Neuron (in vitro differentiated cells): ENCODE measurements at regions not wholly inside any gene's neighbourhood (a gene's known extent, or its start where the extent isn't known, plus 50 kb on each side); places are given as distances from the start of the nearest gene placed in this dataset.

Experiments used
- H2AFZ ChIP-seq: one replicate; pipeline ENCODE4 v1.6.1; 2013; ENCODE audit warnings: low read depth, mild to moderate bottlenecking, inconsistent platforms, low read length, moderate library complexity
- H3K27me3 ChIP-seq: one replicate; pipeline ENCODE4 v1.6.1; 2013; ENCODE audit warnings: low read length; ENCODE audit not compliant: insufficient read depth
- H3K36me3 ChIP-seq: one replicate; pipeline ENCODE4 v1.6.1; 2013; ENCODE audit warnings: low read length; ENCODE audit not compliant: insufficient read depth
- H3K4me1 ChIP-seq: one replicate; pipeline ENCODE4 v1.6.1; 2013; ENCODE audit warnings: low read length; ENCODE audit not compliant: insufficient read depth
- H3K4me3 ChIP-seq: 2 replicates; pipeline ENCODE4 v1.5.1; 2013; ENCODE audit warnings: mild to moderate bottlenecking, low read length, moderate library complexity
- H3K9me3 ChIP-seq: one replicate; pipeline ENCODE4 v1.6.1; 2013; ENCODE audit warnings: low read length

DNA sequence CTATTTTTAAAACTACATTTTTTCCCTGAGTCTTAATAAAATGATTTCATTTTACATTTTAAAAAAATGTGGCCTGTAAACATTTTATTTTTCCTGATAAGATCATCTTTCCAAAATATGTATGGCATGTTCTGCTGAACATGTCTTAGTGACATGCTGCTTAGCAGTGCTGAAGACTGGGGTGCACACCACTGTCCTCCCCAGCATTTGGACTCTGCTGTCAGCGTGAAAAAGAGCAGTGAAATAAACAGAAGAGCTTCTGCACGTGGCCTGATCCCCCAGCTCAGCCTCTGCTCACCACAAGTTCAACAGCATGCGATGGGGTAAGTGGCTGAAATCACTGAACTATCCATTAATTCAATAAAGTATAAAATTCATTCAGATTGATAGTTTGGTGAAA, 81.6 kb upstream of the ZNF521 start:
- H3K4me1 ChIP-seq = peaks cover 3% of the 10 kb centered on the region
- H3K27me3 ChIP-seq = no peaks in the 10 kb centered on the region
- H3K9me3 ChIP-seq = no peaks in the 10 kb centered on the region
- H3K36me3 ChIP-seq = no peaks in the 10 kb centered on the region
- H3K4me3 ChIP-seq = no peak overlapping the region
- no peak overlapping the region for H2AFZ ChIP-seq

DNA sequence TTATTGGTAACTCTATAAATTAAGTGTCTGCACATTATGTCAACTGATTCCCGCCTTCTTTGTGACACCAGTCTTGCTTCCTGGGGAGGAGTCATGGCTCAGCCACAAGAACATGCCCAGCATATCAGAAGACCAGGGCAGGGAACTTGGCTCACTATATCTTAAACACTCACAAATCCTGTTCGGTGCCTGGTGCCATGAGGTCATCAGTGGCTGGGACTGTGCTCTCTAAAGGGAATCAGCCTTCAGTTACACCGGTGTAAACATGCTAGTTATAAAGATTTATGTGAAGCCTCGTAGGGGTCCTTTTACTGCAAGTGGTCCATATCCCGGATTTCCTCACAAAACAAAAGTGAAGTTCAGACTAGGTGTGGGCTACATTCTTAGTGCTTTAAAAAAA, 73.1 kb upstream of the ZNF521 start:
- H3K4me3 ChIP-seq = no peak overlapping the region
- peaks cover 2% of the 10 kb centered on the region for H3K9me3 ChIP-seq
- peaks cover 3% of the 10 kb centered on the region for H3K4me1 ChIP-seq
- no peaks in the 10 kb centered on the region for H3K27me3 ChIP-seq
- H2AFZ ChIP-seq = no peak overlapping the region
- H3K36me3 ChIP-seq = no peaks in the 10 kb centered on the region

DNA sequence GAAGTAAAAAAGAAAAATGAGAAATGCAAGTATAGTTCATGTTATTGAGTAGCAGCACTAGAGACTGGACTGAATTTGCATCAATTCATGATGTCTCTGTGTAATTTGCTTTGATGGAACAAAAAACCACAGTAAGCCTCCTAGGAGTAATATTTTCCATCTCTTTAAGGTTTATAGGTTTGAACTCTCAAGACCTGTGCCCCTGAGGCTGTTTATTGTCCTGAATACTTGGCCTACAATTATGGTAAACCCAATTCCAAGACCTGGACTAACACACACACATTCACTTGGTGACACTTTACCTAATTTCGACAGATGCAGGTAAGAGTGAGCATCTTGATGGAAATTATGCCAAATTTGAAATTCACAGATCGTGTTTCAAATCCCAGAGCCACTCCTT, 71.8 kb upstream of the ZNF521 start:
- no peaks in the 10 kb centered on the region for H3K27me3 ChIP-seq
- no peak overlapping the region for H3K4me3 ChIP-seq
- peaks cover 3% of the 10 kb centered on the region for H3K4me1 ChIP-seq

DNA sequence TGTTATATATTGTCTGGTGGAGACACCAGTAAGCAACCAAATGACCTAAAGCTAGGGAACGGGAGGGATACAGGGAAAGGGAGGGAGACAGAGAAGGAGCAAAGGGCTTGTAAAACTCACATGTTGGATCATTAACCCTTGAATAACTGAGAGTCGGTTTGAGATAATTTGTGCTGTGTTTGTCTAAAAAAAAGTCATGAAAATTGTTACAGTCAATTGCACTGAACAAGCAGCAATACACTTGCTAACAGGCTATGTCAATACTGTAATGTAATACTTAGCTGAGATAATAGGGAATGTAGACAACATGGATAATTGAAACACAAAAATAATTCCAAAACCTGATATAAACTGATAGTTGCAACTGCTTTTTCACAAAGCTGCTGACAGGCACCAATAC, 71.3 kb upstream of the ZNF521 start:
- peaks cover 3% of the 10 kb centered on the region for H3K4me1 ChIP-seq
- no peak overlapping the region for H3K4me3 ChIP-seq
- H3K27me3 ChIP-seq = no peaks in the 10 kb centered on the region
- H2AFZ ChIP-seq = no peak overlapping the region
- H3K9me3 ChIP-seq = peaks cover 2% of the 10 kb centered on the region
- no peaks in the 10 kb centered on the region for H3K36me3 ChIP-seq

More for the DNA sequence above, 71.8 kb upstream of the ZNF521 start:
- peaks cover 2% of the 10 kb centered on the region for H3K9me3 ChIP-seq
- H3K36me3 ChIP-seq = no peaks in the 10 kb centered on the region
- H2AFZ ChIP-seq = no peak overlapping the region

DNA sequence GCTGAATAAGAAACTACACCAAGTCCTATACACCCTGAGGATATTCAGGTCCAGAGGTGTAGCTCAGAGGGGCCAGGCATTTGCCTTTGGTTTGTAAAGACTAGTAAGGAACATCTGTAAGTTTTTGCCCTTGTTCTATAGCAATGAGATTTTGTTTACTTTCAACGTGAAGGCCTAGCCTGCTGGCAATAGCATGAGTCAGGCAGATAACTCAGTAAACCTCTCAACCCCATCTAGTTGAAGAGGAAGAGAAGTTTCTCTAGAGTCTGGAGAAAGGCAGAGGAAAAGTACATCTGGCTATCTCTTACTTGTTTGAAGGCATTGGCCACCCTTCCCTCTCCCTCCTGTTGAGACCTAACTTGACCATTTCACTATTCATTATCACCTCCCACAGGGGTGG, 70.3 kb upstream of the ZNF521 start:
- no peak overlapping the region for H2AFZ ChIP-seq

DNA sequence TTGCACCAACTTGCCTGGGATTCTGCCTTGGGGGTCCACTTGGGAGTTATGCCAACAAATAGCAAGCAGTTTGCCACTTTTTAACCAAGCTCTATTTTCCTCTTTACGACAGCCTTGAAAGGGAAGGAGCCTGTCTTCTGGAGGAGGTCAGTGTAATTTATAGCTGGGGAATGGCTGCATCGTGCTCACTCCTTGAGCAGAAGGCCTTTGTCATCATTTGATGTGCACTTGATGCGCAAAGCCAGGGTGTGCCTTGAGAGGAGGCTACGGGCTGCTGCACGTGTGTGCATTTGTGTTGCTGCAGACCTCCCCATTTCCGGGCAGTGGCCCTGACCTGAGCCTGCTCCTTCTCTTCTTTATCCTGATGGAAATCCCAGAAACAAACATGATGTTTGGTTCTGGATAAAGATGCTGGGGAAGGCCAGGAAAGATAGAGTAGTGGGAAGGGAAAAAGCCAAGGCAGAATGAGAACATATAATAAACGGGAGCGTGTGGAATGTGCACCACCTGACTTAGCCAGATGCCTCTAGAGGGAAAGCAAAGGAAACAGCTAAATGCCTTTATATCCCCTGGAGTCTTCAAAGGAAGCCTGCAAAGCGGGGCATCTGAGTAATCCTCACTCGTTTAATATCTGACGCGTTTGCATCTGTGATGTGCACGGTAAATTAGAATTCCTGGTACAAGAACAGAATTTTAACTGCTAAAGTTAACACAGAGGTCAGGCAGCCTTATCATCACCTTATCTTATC, 68.3 kb upstream of the ZNF521 start:
- Histone ChIP-seq H3K4me1 (peaks cover 14% of the 10 kb centered on the region), H3K9me3 (no peaks in the 10 kb centered on the region), H3K27me3 (no peaks in the 10 kb centered on the region), H3K36me3 (no peaks in the 10 kb centered on the region), H2AFZ (no peak overlapping the region), H3K4me3 (no peak overlapping the region)

More for the DNA sequence above, 70.3 kb upstream of the ZNF521 start:
- Histone ChIP-seq H3K4me1 (peaks cover 3% of the 10 kb centered on the region), H3K27me3 (no peaks in the 10 kb centered on the region), H3K36me3 (no peaks in the 10 kb centered on the region), H3K9me3 (peaks cover 2% of the 10 kb centered on the region), H3K4me3 (no peak overlapping the region)

DNA sequence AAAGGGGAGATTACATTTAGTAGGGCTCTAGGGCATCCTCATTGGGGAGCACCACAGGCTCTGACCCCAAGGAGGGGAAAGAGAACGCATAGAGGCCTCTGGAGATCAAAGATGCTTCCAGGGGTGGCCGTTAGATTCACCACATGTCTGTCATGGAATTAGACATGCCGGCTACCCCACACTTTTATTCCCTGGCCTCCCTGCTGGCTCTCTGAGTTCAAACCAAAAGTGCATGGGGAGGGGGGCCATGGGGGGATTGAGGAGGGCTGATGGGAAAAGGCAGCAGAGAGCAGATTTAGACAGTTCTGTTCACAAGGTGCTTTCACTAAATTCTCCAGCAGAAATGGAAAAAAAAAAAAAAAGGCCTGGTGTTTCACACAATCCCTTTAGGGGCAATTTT, 64.4 kb upstream of the ZNF521 start:
- Histone ChIP-seq H3K9me3 (no peaks in the 10 kb centered on the region), H3K4me1 (peaks cover 14% of the 10 kb centered on the region), H2AFZ (no peak overlapping the region), H3K4me3 (no peak overlapping the region), H3K36me3 (no peaks in the 10 kb centered on the region), H3K27me3 (no peaks in the 10 kb centered on the region)

DNA sequence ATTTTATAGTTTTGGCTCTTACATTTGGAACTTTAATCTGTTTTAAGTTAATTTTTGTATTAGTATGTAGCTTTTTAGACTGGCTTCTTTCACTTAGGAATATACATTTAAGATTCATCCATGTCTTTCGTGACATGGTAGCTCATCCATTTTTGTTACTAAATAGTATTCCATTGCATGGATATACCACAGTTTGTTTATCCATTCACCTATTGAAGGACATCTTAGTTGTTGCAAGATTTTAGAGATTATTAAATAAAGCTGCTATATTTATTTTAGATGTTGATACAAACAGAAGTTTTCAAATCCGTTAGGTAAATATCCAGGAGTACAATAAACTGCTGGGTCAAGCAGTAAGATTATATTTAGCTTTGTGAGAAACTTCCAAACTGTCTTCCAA, 58.0 kb upstream of the ZNF521 start:
- Histone ChIP-seq H3K4me1 (no peaks in the 10 kb centered on the region), H2AFZ (no peak overlapping the region), H3K36me3 (no peaks in the 10 kb centered on the region), H3K9me3 (no peaks in the 10 kb centered on the region), H3K4me3 (no peak overlapping the region), H3K27me3 (no peaks in the 10 kb centered on the region)

DNA sequence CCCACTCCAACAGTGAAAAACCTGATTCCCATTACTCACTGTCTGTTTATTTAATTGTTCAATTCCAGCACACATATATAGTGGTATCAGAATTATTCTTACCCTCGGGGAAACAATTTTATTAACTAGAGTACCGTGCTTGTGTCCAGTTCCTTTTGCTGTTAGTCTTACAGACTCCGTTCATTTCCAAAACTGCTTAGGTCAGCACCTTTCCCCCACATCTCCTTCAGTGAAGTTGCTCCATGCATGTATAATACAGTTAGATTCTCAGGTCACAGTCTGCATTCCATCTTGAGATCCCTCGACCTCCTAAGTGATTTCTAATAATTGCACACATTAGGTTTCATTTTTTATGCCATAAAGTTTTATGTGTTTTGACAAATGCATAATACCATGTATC, 56.3 kb upstream of the ZNF521 start:
- Histone ChIP-seq H2AFZ (no peak overlapping the region), H3K36me3 (no peaks in the 10 kb centered on the region), H3K27me3 (no peaks in the 10 kb centered on the region), H3K4me3 (no peak overlapping the region), H3K4me1 (no peaks in the 10 kb centered on the region), H3K9me3 (no peaks in the 10 kb centered on the region)
